OCI-LY7 (cell line): ENCODE measurements at regions not wholly inside any gene's neighbourhood (a gene's known extent, or its start where the extent isn't known, plus 50 kb on each side); places are given as distances from the start of the nearest gene placed in this dataset.

ENCODE experiments used
- BruUV-seq: library from RNA; stranded (reverse); fragments of 400-500 nt; replicated peaks from 2 replicates; lab custom pipeline; 2021; lab: Mats Ljungman, UMichigan
- CTCF ChIA-PET: fragments of 300-600 bp; sonication (Branson Sonifier 250); formaldehyde crosslinking; loops from one replicate; lab custom pipeline; 2022; ENCODE audit warnings: antibody characterized with exemption; ENCODE audit not compliant: unreplicated experiment; lab: Charles Lee
- POLR2A ChIA-PET: fragments of 300-600 bp; sonication (Branson Sonifier 250); formaldehyde crosslinking; loops from one replicate; lab custom pipeline; 2022; ENCODE audit warnings: antibody characterized with exemption; lab: Charles Lee
- DNase-seq: peaks from one replicate; pipeline ENCODE4 v3.0.0-alpha.2; 2015; ENCODE audit warnings: low spot score
- H2AFZ ChIP-seq: fragments of 200-600 bp; sonication (generic), shearing (Covaris generic); 2 replicates; pipeline ENCODE4 v1.6.1; 2014; ENCODE audit warnings: mild to moderate bottlenecking, antibody characterized with exemption, low read length, moderate library complexity
- H3K27ac ChIP-seq: fragments of 200-600 bp; sonication (generic); 2 replicates; pipeline ENCODE4 v1.5.1; 2014; ENCODE audit warnings: mixed run types, low read depth, mild to moderate bottlenecking, moderate library complexity, low read length, inconsistent platforms; ENCODE audit not compliant: poor library complexity, severe bottlenecking
- H3K36me3 ChIP-seq: fragments of 200-600 bp; sonication (generic); 2 replicates; pipeline ENCODE4 v1.6.1; 2014; ENCODE audit warnings: mild to moderate bottlenecking, antibody characterized with exemption, low read length, moderate library complexity, mixed read lengths; ENCODE audit not compliant: insufficient read depth
- H3K4me1 ChIP-seq: fragments of 200-600 bp; sonication (generic); 2 replicates; pipeline ENCODE4 v1.5.1; 2014; ENCODE audit warnings: mild to moderate bottlenecking, low read length; ENCODE audit not compliant: insufficient read depth, poor library complexity, severe bottlenecking
- H3K4me2 ChIP-seq: fragments of 200-600 bp; sonication (generic); 2 replicates; pipeline ENCODE4 v1.6.1; 2014; ENCODE audit warnings: mild to moderate bottlenecking, low read length
- H3K4me3 ChIP-seq: fragments of 200-600 bp; sonication (generic); 2 replicates; pipeline ENCODE4 v1.5.1; 2014; ENCODE audit warnings: mild to moderate bottlenecking, low read depth, low read length; ENCODE audit not compliant: poor library complexity, severe bottlenecking
- H3K79me2 ChIP-seq: fragments of 200-600 bp; sonication (generic); 2 replicates; pipeline ENCODE4 v1.6.1; 2016; ENCODE audit warnings: low read depth, mild to moderate bottlenecking, low read length, moderate library complexity, mixed read lengths; ENCODE audit not compliant: insufficient read depth
- H3K9me2 ChIP-seq: fragments of 200-600 bp; sonication (generic); 2 replicates; pipeline ENCODE4 v1.6.1; 2016; ENCODE audit warnings: mild to moderate bottlenecking, low read length, mixed read lengths; ENCODE audit not compliant: insufficient read depth
- H3K9me3 ChIP-seq: fragments of 200-600 bp; sonication (generic); 2 replicates; pipeline ENCODE4 v1.6.1; 2014; ENCODE audit warnings: mild to moderate bottlenecking, mixed run types, low read length, mixed read lengths
- H4K20me1 ChIP-seq: fragments of 200-600 bp; sonication (generic); 2 replicates; pipeline ENCODE4 v1.6.1; 2014; ENCODE audit warnings: mild to moderate bottlenecking, antibody characterized with exemption, low read length, moderate library complexity, mixed read lengths; ENCODE audit not compliant: insufficient read depth
- CTCF ChIP-seq: fragments of 200-600 bp; sonication (generic); conservative IDR thresholded peaks from 2 replicates; pipeline ENCODE4 v1.5.1; 2014; ENCODE audit warnings: mild to moderate bottlenecking, antibody characterized with exemption, low read length, moderate library complexity, mixed read lengths
- EZH2phosphoT487 ChIP-seq: fragments of 200-600 bp; sonication (generic); IDR thresholded peaks from 2 replicates; pipeline ENCODE4 v1.6.1; 2018; ENCODE audit warnings: low read depth, borderline replicate concordance, mild to moderate bottlenecking, mixed run types, antibody characterized with exemption, low read length, moderate library complexity, mixed read lengths
- intact Hi-C: fragments of 100-400 bp; cut with micrococcal nuclease; formaldehyde crosslinking; loops from one replicate; pipeline ENCODE4 v1.10.0; 2022; ENCODE audit not compliant: unreplicated experiment

GRCh38 chr14:28113311-28113710, 653.3 kb upstream of the FOXG1 start:
- no TSS peak for BruUV-seq
- no peak overlapping the region for H3K4me3 ChIP-seq
- TF ChIP-seq EZH2phosphoT487 (no peak), CTCF (no peak)
- H3K4me1 ChIP-seq, result no peaks in the 10 kb centered on the region
- ChIA-PET POLR2A (no interaction called here), CTCF (no interaction called here)
- peaks cover 12% of the 10 kb centered on the region; the same call in 1 of the 2 replicates for H3K9me3 ChIP-seq
- DNase-seq, result no peak
- H3K79me2 ChIP-seq, result no peaks in the 10 kb centered on the region
- H3K36me3 ChIP-seq, result no peaks in the 10 kb centered on the region
- no peak overlapping the region for H2AFZ ChIP-seq
- H3K27ac ChIP-seq, result no peak overlapping the region
- H4K20me1 ChIP-seq, result no peaks in the 10 kb centered on the region
- intact Hi-C loops, result no loop called here
- no peak overlapping the region for H3K4me2 ChIP-seq
- H3K9me2 ChIP-seq, result no peaks in the 10 kb centered on the region

- no peaks in the 10 kb centered on the region for H3K36me3 ChIP-seq
- CTCF ChIA-PET, result no interaction called here
- H3K9me2 ChIP-seq, result no peaks in the 10 kb centered on the region
- H3K9me3 ChIP-seq, result peaks cover 4% of the 10 kb centered on the region; the same call in 1 of the 2 replicates
- no peak overlapping the region for H2AFZ ChIP-seq
- no peak overlapping the region for H3K4me2 ChIP-seq
- BruUV-seq, result no TSS peak
- no peak overlapping the region for H3K4me3 ChIP-seq
- no peaks in the 10 kb centered on the region for H4K20me1 ChIP-seq
- POLR2A ChIA-PET, result no interaction called here
- DNase-seq, result no peak
- no peak for TF ChIP-seq CTCF
- TF ChIP-seq EZH2phosphoT487, result no peak
- H3K27ac ChIP-seq, result no peak overlapping the region
- H3K4me1 ChIP-seq, result no peaks in the 10 kb centered on the region
- intact Hi-C loops, result no loop called here
- H3K79me2 ChIP-seq, result no peaks in the 10 kb centered on the region
Observed at GRCh38 chr14:28116716-28117115, 649.9 kb upstream of the FOXG1 start.

GRCh38 chr14:28119849-28120248, 646.7 kb upstream of the FOXG1 start:
- BruUV-seq, result no TSS peak

More at GRCh38 chr14:28119849-28120248, 646.7 kb upstream of the FOXG1 start:
- Histone ChIP-seq H3K36me3 (no peaks in the 10 kb centered on the region), H2AFZ (no peak overlapping the region), H3K79me2 (no peaks in the 10 kb centered on the region), H3K9me3 (peaks cover 4% of the 10 kb centered on the region; the same call in 1 of the 2 replicates), H3K4me3 (no peak overlapping the region), H4K20me1 (no peaks in the 10 kb centered on the region), H3K9me2 (no peaks in the 10 kb centered on the region), H3K4me1 (no peaks in the 10 kb centered on the region), H3K27ac (no peak overlapping the region), H3K4me2 (no peak overlapping the region)
- POLR2A ChIA-PET, result no interaction called here
- intact Hi-C loops, result no loop called here
- TF ChIP-seq EZH2phosphoT487 (no peak), CTCF (no peak)
- DNase-seq, result no peak
- CTCF ChIA-PET, result no interaction called here
